ENCODE measurements at regions not wholly inside any gene's neighbourhood (a gene's known extent, or its start where the extent isn't known, plus 50 kb on each side); places are given as distances from the start of the nearest gene placed in this dataset.
A peak's percentile ranks its signal among the peaks of the same experiment; 100 is the strongest.

- no peak for DNase-seq
Observed at GRCh38 chr2:134098321-134098720, 155.6 kb upstream of the MGAT5 start.

GRCh38 chr2:134099273-134099672 is 154.6 kb upstream of the MGAT5 start:
- no peak for DNase-seq

GRCh38 chr2:134103196-134103595 is 150.7 kb upstream of the MGAT5 start:
- DNase-seq = no peak

DNA sequence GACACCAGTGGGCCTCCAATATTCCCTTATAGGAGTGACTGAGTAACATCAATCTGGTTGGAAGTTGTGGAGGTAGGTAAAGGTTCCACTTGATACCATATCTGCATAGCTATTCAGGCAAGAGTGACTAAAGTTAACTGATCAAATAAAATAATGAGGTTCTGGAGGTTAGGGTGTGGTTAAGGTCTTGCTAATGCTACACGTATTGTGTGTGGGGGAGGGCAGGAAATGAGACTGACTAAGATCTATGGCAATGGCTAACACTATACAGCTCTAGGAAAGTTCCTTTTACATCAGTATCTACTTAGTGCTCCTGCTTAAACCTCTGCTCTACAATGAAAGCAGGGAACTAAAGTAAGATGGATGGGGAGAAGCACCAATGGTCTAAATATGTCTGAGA is 149.1 kb upstream of the MGAT5 start:
- DNase-seq = no peak

GRCh38 chr2:134107402-134107801 is 146.5 kb upstream of the MGAT5 start:
- DNase-seq = no peak

- DNase-seq = no peak
Observed at GRCh38 chr2:134108113-134108512, 145.8 kb upstream of the MGAT5 start.

GRCh38 chr2:134109246-134109645 is 144.6 kb upstream of the MGAT5 start:
- no peak for DNase-seq

GRCh38 chr2:134109725-134110124 is 144.1 kb upstream of the MGAT5 start:
- DNase-seq = no peak

- no peak for DNase-seq
Observed at GRCh38 chr2:134110532-134110931, 143.3 kb upstream of the MGAT5 start.

- DNase-seq = no peak
Observed at GRCh38 chr2:134117676-134118075, 136.2 kb upstream of the MGAT5 start.

- DNase-seq = peak; percentile 80
Observed at GRCh38 chr2:134118279-134119116, 135.4 kb upstream of the MGAT5 start.

DNA sequence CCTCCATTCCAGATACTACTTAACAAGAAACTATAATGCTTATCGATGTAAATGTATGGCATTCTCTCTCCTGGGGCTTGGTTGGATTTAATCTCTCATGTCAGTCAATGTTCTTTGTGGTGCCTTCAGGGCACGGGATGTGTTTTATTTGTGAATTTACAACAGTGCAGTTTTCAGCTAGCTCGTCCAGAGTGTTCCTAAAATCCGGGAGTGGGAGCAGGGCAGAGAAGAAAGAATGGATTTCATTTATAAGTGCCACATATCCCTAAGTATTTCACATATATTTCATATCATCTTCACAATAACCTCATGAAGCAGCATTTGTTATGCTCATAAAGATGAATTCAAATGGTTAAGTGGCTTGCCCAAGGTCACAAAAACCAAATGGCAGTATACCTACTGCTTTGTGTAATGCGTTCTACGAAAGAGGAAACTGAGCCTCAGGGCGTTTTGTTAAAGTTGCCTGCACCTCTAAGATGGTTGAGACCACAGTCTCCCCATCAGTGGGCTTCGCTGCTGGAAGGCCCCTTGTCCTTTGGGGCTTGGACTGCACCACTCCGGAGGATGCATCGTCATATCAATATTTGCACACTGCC is 134.7 kb upstream of the MGAT5 start:
- no peak for DNase-seq

DNA sequence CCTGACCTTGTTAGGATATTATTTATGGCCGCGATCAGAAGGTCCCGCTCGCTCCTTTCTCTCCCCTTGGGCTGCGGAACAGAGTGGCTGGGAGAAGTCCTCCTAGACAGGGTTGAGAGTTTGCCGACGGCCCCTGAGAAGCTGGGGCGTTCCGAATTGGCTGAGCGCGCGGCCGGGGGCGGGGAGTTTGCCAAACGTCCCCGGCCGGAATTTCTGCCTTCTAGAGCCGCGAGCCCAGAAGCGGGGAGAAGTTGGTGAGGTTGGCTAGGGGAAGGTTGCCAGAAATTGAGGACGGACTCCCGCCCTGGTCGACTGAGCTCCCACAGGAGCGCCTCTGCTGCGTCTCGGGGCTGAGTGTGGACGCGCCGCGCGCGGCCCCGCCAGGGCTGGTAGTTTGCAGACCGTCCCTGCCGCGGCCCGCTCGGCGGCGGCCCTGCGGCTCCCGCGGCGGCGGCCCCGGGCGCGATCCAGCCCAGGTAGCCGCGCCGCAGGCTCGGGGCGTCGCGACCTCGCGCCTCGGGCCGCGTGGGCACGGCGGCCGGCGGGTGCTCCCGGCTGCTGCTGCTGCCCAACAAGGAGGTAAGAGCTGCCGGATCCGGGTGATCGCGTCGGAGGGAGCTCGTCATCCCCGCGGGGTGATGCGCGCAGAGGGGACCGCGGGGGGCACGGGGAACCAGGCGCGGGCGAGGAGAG is 134.0 kb upstream of the MGAT5 start:
- DNase-seq = peak; percentile 84

- DNase-seq = no peak
Observed at GRCh38 chr2:134120406-134120732, 133.5 kb upstream of the MGAT5 start.

DNA sequence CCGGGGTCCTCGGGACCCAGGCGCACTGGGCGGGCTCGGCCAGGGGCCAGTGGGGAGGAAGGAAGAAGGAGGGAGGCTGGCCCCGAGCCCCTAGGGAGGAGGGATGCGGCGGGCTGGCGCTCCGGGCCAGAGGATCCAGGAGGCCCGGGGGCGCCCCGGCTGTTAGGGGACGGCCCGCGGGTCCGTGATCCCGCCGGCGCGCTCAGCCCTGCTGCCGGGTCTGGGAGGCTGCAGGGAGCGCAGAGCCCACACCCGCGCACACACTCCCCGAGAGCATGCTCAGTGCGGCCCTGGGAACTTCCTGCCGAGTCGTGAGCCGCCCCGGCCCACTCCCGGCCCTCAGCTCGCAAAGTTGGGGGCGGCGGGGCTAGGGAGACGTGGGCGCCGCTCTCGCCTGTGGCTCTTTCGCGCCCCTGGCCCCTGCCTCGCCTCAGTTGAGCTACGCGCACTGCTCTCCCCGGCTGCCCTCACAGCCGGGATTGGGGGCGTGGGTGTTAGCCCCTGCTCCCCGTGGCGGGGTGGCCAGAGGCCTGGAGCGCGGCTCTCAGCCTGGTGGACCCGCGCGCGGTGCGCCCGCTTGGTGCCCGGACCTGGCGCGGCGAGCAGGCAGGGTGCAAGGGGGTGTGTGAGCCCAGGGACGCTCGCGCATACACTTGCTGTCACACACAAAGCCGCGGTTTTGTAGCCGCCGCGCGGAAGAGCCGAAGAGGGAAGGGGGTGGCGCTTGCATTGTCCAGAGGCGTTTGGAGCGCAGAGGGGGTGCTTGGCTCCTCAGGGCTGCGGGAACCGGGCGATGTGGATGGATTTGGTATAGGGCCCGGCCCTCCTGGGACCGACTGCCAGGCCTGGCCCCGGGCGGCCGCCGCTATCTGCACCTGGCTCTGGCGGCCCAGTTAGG is 132.9 kb upstream of the MGAT5 start:
- no peak for DNase-seq

DNA sequence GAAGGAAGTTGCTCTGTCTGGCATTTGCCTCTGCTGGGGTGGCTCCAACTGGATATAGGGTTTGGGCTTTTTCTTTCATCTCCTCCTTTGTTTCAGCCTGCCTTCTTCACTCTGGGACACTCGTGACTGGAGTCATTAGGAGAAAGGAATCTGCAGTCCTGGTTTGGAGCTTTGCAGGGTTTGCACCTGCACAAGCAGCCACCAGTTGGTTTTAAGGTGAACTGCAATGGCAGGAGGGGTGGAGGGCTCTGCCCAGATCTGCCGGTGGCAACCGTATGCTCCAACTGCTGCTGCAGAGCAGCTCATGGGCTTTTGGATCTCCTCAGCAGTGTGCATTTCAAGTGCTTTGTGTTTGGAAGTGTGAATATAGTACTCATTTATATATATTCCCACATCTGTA is 131.3 kb upstream of the MGAT5 start:
- no peak for DNase-seq

GRCh38 chr2:134123332-134123731 is 130.5 kb upstream of the MGAT5 start:
- no peak for DNase-seq

DNA sequence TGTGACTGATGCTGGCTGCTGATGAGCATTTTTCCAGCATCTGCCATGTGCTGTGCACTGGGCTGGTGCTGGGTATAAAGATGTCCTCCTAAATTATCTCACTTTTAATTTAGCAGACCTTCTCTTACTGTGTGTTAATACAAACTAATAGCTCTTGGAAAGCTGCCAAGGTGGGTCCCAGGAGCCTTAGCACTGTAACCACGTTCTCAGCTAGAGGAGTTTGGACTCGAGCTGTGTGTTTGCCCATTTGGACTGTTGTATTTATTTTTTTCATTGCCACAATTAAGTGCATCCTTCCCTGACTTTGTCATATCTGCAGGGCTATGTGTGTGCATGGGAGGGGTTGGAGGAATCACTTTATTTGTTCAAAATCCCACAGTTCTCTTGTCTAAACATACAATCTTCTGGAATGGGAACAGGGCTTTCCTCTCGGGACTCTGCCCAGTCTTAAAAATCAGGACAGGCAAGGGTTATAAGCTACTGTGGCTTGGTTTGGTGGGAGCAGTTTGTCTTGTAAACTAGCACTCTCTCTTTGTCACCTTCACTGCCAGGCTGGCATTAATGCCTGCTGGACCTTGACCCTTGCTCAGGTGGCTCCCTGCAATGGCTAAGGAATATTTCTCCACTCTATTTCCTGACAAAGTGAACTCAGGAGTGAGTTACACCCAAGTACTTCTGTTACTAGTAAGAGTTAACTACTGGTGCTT is 129.7 kb upstream of the MGAT5 start:
- no peak for DNase-seq

GRCh38 chr2:134127496-134127895 is 126.4 kb upstream of the MGAT5 start:
- DNase-seq = no peak

GRCh38 chr2:134128746-134129145 is 125.1 kb upstream of the MGAT5 start:
- DNase-seq = no peak

DNA sequence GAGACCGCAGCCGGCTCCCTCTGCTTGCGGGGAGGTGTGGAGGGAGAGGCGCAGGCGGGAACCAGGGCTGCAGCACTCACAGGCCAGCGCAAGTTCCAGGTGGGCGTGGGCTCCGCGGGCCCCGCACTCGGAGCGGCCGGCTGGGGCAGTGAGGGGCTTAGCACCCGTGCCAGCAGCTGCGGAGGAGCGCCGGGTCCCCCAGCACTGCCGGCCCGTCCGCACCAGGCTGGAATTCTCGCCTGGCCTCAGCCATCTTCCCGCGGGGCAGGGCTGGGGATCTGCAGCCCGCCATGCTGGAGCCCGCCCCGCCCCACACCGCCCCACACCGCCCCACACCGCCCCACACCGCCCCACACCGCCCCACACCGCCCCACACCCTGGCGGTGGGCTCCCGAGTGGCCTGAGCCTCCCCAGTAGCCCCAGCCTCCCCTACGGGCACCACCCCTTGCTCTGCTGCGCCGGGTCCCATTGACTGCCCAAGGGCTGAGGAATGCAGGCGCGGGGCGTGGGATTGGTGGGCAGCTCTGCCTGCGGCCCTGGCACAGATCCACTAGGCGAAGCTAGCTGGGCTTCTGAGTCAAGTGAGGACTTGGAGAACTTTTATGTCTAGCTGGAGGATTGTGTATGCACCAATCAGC is 123.9 kb upstream of the MGAT5 start:
- DNase-seq = no peak

All from NCI-H1048 (cell line).